Left lung (tissue), 4 donors: ENCODE measurements at regions not wholly inside any gene's neighbourhood (a gene's known extent, or its start where the extent isn't known, plus 50 kb on each side); places are given as distances from the start of the nearest gene placed in this dataset.

ENCODE experiments used
- ATAC-seq: fragments of 200-7000 bp; cut with Tn5 transposase; one replicate; pipeline ENCODE4 v1.9.1; 2020; ENCODE audit warnings: moderate library complexity
- DNase-seq, 4 donors: peaks; one replicate each; pipeline ENCODE4 v3.0.0-alpha.2; 2013 to 2020
- H3K27ac ChIP-seq, 2 donors: fragments of 200-600 bp; sonication (generic) in 1 of 2; one replicate each; pipeline versions ENCODE4 v1.5.0 to v1.8.0; 2020 to 2021
- H3K27me3 ChIP-seq, 2 donors: fragments of 200-600 bp; sonication (generic) in 1 of 2; one replicate each; pipeline versions ENCODE4 v1.5.0 to v1.8.0; 2020 to 2021
- H3K36me3 ChIP-seq, 2 donors: fragments of 200-600 bp; sonication (generic) in 1 of 2; one replicate each; pipeline versions ENCODE4 v1.5.0 to v1.8.0; 2020 to 2021
- H3K4me1 ChIP-seq, 2 donors: fragments of 200-600 bp; one replicate each; pipeline ENCODE4 v1.8.0; 2021
- H3K4me3 ChIP-seq, 2 donors: fragments of 200-600 bp; sonication (generic) in 1 of 2; one replicate each; pipeline versions ENCODE4 v1.5.0 to v1.8.0; 2020 to 2021; ENCODE audit warnings: mild to moderate bottlenecking in 1 of 2
- H3K9me3 ChIP-seq, 2 donors: fragments of 200-600 bp; sonication (generic) in 1 of 2; one replicate each; pipeline versions ENCODE4 v1.5.0 to v1.8.0; 2020 to 2021
- CTCF ChIP-seq, 2 donors: fragments of 200-600 bp; sonication (generic) in 1 of 2; IDR thresholded peaks; one replicate each; pipeline versions ENCODE4 v1.5.0 to v1.8.0; 2021; ENCODE audit warnings: antibody characterized with exemption in 2 of 2
- intact Hi-C, 2 donors: fragments of 100-400 bp; cut with DNase I; formaldehyde crosslinking; loops; one replicate each; pipeline versions ENCODE4 v1.11.2 to v1.14.2; 2022
- donor health status: DM: no; HTN: yes; CAD: no.
- donor health status: DM: no; HTN: no; CAD: no.

GRCh38 chr1:239583536-239583935 is 197.2 kb downstream of the CHRM3 start:
- Histone ChIP-seq H3K4me1 (no peaks in the 10 kb centered on the region), H3K9me3 (no peaks in the 10 kb centered on the region), H3K27me3 (no peaks in the 10 kb centered on the region), H3K4me3 (no peak overlapping the region), H3K27ac (no peak overlapping the region), H3K36me3 (no peaks in the 10 kb centered on the region)
- no peak for ATAC-seq
- peak in 2 of 4 donors; percentile 54 to 61 for DNase-seq
- intact Hi-C loops: no loop called here
- TF ChIP-seq CTCF (IDR thresholded peaks at IDR 0.05): no peak

GRCh38 chr1:239586128-239586527 is 199.8 kb downstream of the CHRM3 start:
- intact Hi-C loops: no loop called here
- Histone ChIP-seq H3K4me1 (no peaks in the 10 kb centered on the region), H3K36me3 (no peaks in the 10 kb centered on the region), H3K9me3 (no peaks in the 10 kb centered on the region), H3K27ac (no peak overlapping the region), H3K27me3 (no peaks in the 10 kb centered on the region), H3K4me3 (no peak overlapping the region)
- ATAC-seq (no peak), DNase-seq (no peak)
- no peak for TF ChIP-seq CTCF (IDR thresholded peaks at IDR 0.05)

GRCh38 chr1:239587066-239587465 is 200.7 kb downstream of the CHRM3 start:
- Histone ChIP-seq H3K27ac (no peak overlapping the region), H3K4me3 (no peak overlapping the region), H3K9me3 (no peaks in the 10 kb centered on the region), H3K4me1 (no peaks in the 10 kb centered on the region), H3K27me3 (no peaks in the 10 kb centered on the region), H3K36me3 (no peaks in the 10 kb centered on the region)
- intact Hi-C loops: no loop called here
- TF ChIP-seq CTCF (IDR thresholded peaks at IDR 0.05): no peak
- no peak for DNase-seq
- no peak for ATAC-seq

GRCh38 chr1:239587574-239588369 is 201.4 kb downstream of the CHRM3 start:
- Histone ChIP-seq H3K27ac (no peak overlapping the region), H3K4me1 (no peaks in the 10 kb centered on the region), H3K36me3 (no peaks in the 10 kb centered on the region), H3K9me3 (no peaks in the 10 kb centered on the region), H3K27me3 (no peaks in the 10 kb centered on the region), H3K4me3 (no peak overlapping the region)
- intact Hi-C loops: no loop called here
- ATAC-seq: no peak
- DNase-seq: no peak
- TF ChIP-seq CTCF (IDR thresholded peaks at IDR 0.05): no peak

GRCh38 chr1:239590556-239590955 is 204.2 kb downstream of the CHRM3 start:
- no peak overlapping the region for H3K27ac ChIP-seq
- intact Hi-C loops: no loop called here
- DNase-seq (peak in 1 of 4 donors; percentile 17), ATAC-seq (no peak)
- H3K27me3 ChIP-seq: no peaks in the 10 kb centered on the region
- H3K4me3 ChIP-seq: no peak overlapping the region
- no peaks in the 10 kb centered on the region for H3K36me3 ChIP-seq
- no peaks in the 10 kb centered on the region for H3K9me3 ChIP-seq
- TF ChIP-seq CTCF (IDR thresholded peaks at IDR 0.05): no peak
- no peaks in the 10 kb centered on the region for H3K4me1 ChIP-seq
